K562 (cell line): ENCODE measurements at regions not wholly inside any gene's neighbourhood (a gene's known extent, or its start where the extent isn't known, plus 50 kb on each side); places are given as distances from the start of the nearest gene placed in this dataset.

ENCODE experiments used
- ATAC-seq: fragments of 200-7000 bp; cut with Tn5 transposase; 3 replicates; pipeline ENCODE4 v1.9.1; 2020; ENCODE audit warnings: moderate library complexity
- BruUV-seq: library from RNA; stranded (reverse); fragments of 400-500 nt; replicated peaks from 2 replicates; lab custom pipeline; 2021; lab: Mats Ljungman, UMichigan
- CTCF ChIA-PET: fragments of 300-600 bp; formaldehyde crosslinking; extraction: SDS; loops from one replicate; lab custom pipeline; 2021; ENCODE audit warnings: low intra/inter-chr PET ratio; lab: Yijun Ruan, JAX
- POLR2A ChIA-PET: fragments of 300-600, 350-650 bp; sonication (Branson Sonifier 250); formaldehyde crosslinking; extraction: SDS; loops from one replicate; lab custom pipeline; 2021; ENCODE audit warnings: antibody characterized with exemption, inconsistent platforms; lab: Yijun Ruan, JAX
- DNase-seq, 4 experiments: peaks; one replicate each; pipeline versions ENCODE4 v3.0.0 to v3.0.0-alpha.2; 2011 to 2018; ENCODE audit warnings: low spot score in 3 of 4, mixed read lengths in 3 of 4; ENCODE audit errors: extremely low read depth in 1 of 4
- FAIRE-seq: peaks from 2 replicates; lab custom pipeline; 2011; peaks lifted over from hg19 to GRCh38; lab: Jason Lieb, UNC
- H2AFZ ChIP-seq: 2 replicates; pipeline ENCODE4 v1.6.0; 2011; ENCODE audit warnings: low read depth, low read length, control low read depth, inconsistent platforms
- H3K27ac ChIP-seq: fragments of 200-600 bp; 3 replicates; pipeline ENCODE4 v1.8.0; 2011; ENCODE audit warnings: low read depth, mild to moderate bottlenecking, control low read depth, inconsistent platforms, low read length, moderate library complexity, mixed read lengths; ENCODE audit errors: extremely low read depth
- H3K27me3 ChIP-seq, 2 experiments: fragments of 300-600 bp in 1 of 2; 2 replicates in 1 of 2; 3 replicates in 1 of 2; pipeline versions ENCODE4 v1.6.0 to v1.8.0; 2011; ENCODE audit warnings: inconsistent platforms in 2 of 2, low read length in 2 of 2, mild to moderate bottlenecking in 1 of 2, mixed read lengths in 1 of 2, moderate library complexity in 1 of 2; ENCODE audit not compliant: control insufficient read depth in 2 of 2, insufficient read depth in 2 of 2
- H3K36me3 ChIP-seq: fragments of 300-600 bp; 3 replicates; pipeline ENCODE4 v1.8.0; 2011; ENCODE audit warnings: mild to moderate bottlenecking, low read length, inconsistent platforms; ENCODE audit not compliant: control insufficient read depth, insufficient read depth
- H3K4me1 ChIP-seq, 2 experiments: fragments of 200-600 bp in 1 of 2; replicated peaks in 1 of 2; 2 replicates in 1 of 2; 3 replicates in 1 of 2; pipeline versions ENCODE4 v1.5.1 to v1.8.0; 2011; ENCODE audit warnings: inconsistent platforms in 2 of 2, low read length in 2 of 2, mild to moderate bottlenecking in 1 of 2, mixed read lengths in 1 of 2, moderate library complexity in 1 of 2; ENCODE audit not compliant: control insufficient read depth in 2 of 2, insufficient read depth in 2 of 2
- H3K4me2 ChIP-seq: 2 replicates; pipeline ENCODE4 v1.6.1; 2011; ENCODE audit warnings: low read length, control low read depth, inconsistent platforms, mixed read lengths; ENCODE audit not compliant: insufficient read depth
- H3K4me3 ChIP-seq: fragments of 200-600 bp; sonication (generic), shearing (Covaris generic); 2 replicates; pipeline ENCODE4 v1.5.1; 2016; ENCODE audit warnings: control low read depth, inconsistent platforms
- H3K79me2 ChIP-seq: fragments of 200-600 bp; 3 replicates; pipeline ENCODE4 v1.8.0; 2011; ENCODE audit warnings: low read length, inconsistent platforms; ENCODE audit not compliant: control insufficient read depth, insufficient read depth
- H3K9ac ChIP-seq, 2 experiments: 2 replicates each; pipeline versions ENCODE4 v1.6.0 to v1.6.1; 2011; ENCODE audit warnings: low read depth in 2 of 2, low read length in 2 of 2, control low read depth in 1 of 2, inconsistent platforms in 1 of 2, mild to moderate bottlenecking in 1 of 2, mixed read lengths in 1 of 2; ENCODE audit not compliant: insufficient read depth in 1 of 2
- H3K9me1 ChIP-seq: one replicate; pipeline ENCODE4 v1.6.0; 2011; ENCODE audit warnings: inconsistent platforms, mild to moderate bottlenecking, low read length, moderate library complexity; ENCODE audit not compliant: control insufficient read depth, insufficient read depth
- H3K9me3 ChIP-seq: replicated peaks from 2 replicates; pipeline ENCODE4 v1.5.1; 2011; ENCODE audit warnings: low read depth, low read length, inconsistent platforms; ENCODE audit not compliant: control insufficient read depth, insufficient read depth
- H4K20me1 ChIP-seq: replicated peaks from 2 replicates; pipeline ENCODE4 v1.6.1; 2011; ENCODE audit warnings: low read length, inconsistent platforms, mixed read lengths; ENCODE audit not compliant: control insufficient read depth, insufficient read depth
- ELK3 ChIP-seq: fragments of 450-650 bp; formaldehyde crosslinking; IDR thresholded peaks from 2 replicates; pipeline ENCODE4 v1.4.0; 2020; ENCODE audit warnings: mild to moderate bottlenecking
- EWSR1 ChIP-seq: fragments of 450-650 bp; IDR thresholded peaks from 2 replicates; pipeline ENCODE4 v1.6.1; 2018; ENCODE audit warnings: borderline replicate concordance, mild to moderate bottlenecking, low read depth, moderate library complexity; ENCODE audit not compliant: partially characterized antibody
- KHSRP ChIP-seq: fragments of 450-650 bp; IDR thresholded peaks from 2 replicates; pipeline ENCODE4 v1.6.1; 2017
- L3MBTL2 ChIP-seq: fragments of 450-650 bp; IDR thresholded peaks from 2 replicates; pipeline ENCODE4 v1.6.1; 2016; ENCODE audit warnings: mild to moderate bottlenecking, moderate library complexity
- POLR2AphosphoS2 ChIP-seq: IDR thresholded peaks from 2 replicates; pipeline ENCODE4 v1.6.1; 2012; ENCODE audit warnings: low read length, improper control_type of control experiment
- PRPF4 ChIP-seq: fragments of 200-400 bp; formaldehyde crosslinking; IDR thresholded peaks from one replicate; pipeline ENCODE4 v1.6.1; 2017; ENCODE audit warnings: low read length, low read depth, mild to moderate bottlenecking; ENCODE audit not compliant: insufficient read depth, poor library complexity, severe bottlenecking
- RCOR1 ChIP-seq, 2 experiments: IDR thresholded peaks; 2 replicates each; pipeline ENCODE4 v1.6.1; 2012; ENCODE audit warnings: low read depth in 2 of 2, low read length in 2 of 2, borderline replicate concordance in 1 of 2, improper control_type of control experiment in 1 of 2
- ZBTB8A ChIP-seq: fragments of 450-650 bp; IDR thresholded peaks from 2 replicates; pipeline ENCODE4 v1.6.1; 2018; ENCODE audit warnings: mild to moderate bottlenecking, moderate library complexity; ENCODE audit not compliant: partially characterized antibody
- ZEB2 ChIP-seq: fragments of 450-650 bp; IDR thresholded peaks from 2 replicates; pipeline ENCODE4 v1.6.1; 2016
- ZNF197 ChIP-seq: fragments of 200-800 bp; sonication (Bioruptor generic); IDR thresholded peaks from 2 replicates; pipeline ENCODE4 v1.6.1; 2016; ENCODE audit warnings: low read depth, missing genetic modification characterization, missing compliant biosample characterization
- ZNF274 ChIP-seq: IDR thresholded peaks from 2 replicates; pipeline ENCODE4 v1.6.1; 2011; ENCODE audit warnings: low read depth, mild to moderate bottlenecking, low read length, moderate library complexity, borderline replicate concordance
- ZNF384 ChIP-seq: IDR thresholded peaks from 2 replicates; pipeline ENCODE4 v1.6.1; 2012; ENCODE audit warnings: low read depth, low read length, improper control_type of control experiment
- WGBS: fragments of 100-300 bp; shearing (Covaris generic); methylation state at CpG from one replicate; pipeline ENCODE4 v1.1.6; 2016; ENCODE audit warnings: low coverage, mixed read lengths; ENCODE audit not compliant: insufficient coverage; ENCODE audit errors: missing lambda C conversion rate; 5-methylcytosine and 5-hydroxymethylcytosine counted together
- in situ Hi-C: fragments of 300-500 bp; cut with MboI; formaldehyde crosslinking; loops from 4 replicates; pipeline ENCODE4 v1.15.0; 2018; ENCODE audit warnings: inconsistent platforms, mixed read lengths
- intact Hi-C: fragments of 100-400 bp; cut with micrococcal nuclease; formaldehyde crosslinking; loops from 2 replicates; pipeline ENCODE4 v1.14.2; 2022
- TF ChIP-seq, protein P1 (sequence below): IDR thresholded peaks from 2 replicates; pipeline ENCODE4 v1.6.1; 2016; ENCODE audit warnings: missing genetic modification characterization, missing compliant biosample characterization
- TF ChIP-seq, protein P2 (sequence below): sonication (generic); formaldehyde crosslinking; IDR thresholded peaks from 2 replicates; pipeline ENCODE4 v1.8.1; 2022; ENCODE audit warnings: missing genetic modification reagents
- TF ChIP-seq, protein P3 (sequence below): fragments of 200-800 bp; sonication (Bioruptor generic); IDR thresholded peaks from 2 replicates; pipeline ENCODE4 v1.6.1; 2016; ENCODE audit warnings: missing genetic modification characterization, missing compliant biosample characterization

- no peak for ATAC-seq
- POLR2A ChIA-PET = no interaction called here
- Histone ChIP-seq H3K9ac (no peak overlapping the region), H3K27ac (no peak overlapping the region), H3K27me3 (no peaks in the 10 kb centered on the region), H3K4me1 (no peaks in the 10 kb centered on the region)
- intact Hi-C loops = no loop called here
- TF ChIP-seq L3MBTL2 = no peak
- no peak for TF ChIP-seq ZBTB8A
- no peak for TF ChIP-seq KHSRP
- TF ChIP-seq ZNF197 (CRISPR knock-in tag) = no peak
- TF ChIP-seq, protein P1, sequence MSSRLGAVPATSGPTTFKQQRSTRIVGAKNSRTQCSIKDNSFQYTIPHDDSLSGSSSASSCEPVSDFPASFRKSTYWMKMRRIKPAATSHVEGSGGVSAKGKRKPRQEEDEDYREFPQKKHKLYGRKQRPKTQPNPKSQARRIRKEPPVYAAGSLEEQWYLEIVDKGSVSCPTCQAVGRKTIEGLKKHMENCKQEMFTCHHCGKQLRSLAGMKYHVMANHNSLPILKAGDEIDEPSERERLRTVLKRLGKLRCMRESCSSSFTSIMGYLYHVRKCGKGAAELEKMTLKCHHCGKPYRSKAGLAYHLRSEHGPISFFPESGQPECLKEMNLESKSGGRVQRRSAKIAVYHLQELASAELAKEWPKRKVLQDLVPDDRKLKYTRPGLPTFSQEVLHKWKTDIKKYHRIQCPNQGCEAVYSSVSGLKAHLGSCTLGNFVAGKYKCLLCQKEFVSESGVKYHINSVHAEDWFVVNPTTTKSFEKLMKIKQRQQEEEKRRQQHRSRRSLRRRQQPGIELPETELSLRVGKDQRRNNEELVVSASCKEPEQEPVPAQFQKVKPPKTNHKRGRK = no peak
- TF ChIP-seq, protein P2, sequence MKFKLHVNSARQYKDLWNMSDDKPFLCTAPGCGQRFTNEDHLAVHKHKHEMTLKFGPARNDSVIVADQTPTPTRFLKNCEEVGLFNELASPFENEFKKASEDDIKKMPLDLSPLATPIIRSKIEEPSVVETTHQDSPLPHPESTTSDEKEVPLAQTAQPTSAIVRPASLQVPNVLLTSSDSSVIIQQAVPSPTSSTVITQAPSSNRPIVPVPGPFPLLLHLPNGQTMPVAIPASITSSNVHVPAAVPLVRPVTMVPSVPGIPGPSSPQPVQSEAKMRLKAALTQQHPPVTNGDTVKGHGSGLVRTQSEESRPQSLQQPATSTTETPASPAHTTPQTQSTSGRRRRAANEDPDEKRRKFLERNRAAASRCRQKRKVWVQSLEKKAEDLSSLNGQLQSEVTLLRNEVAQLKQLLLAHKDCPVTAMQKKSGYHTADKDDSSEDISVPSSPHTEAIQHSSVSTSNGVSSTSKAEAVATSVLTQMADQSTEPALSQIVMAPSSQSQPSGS (CRISPR knock-in tag) = no peak
- TF ChIP-seq EWSR1 = no peak
- no peak for TF ChIP-seq POLR2AphosphoS2
- no peak for TF ChIP-seq ZNF274
- TF ChIP-seq ZEB2 = no peak
- no peak for TF ChIP-seq ZNF384
- TF ChIP-seq RCOR1 (IDR thresholded peaks at IDR 0.05; ENCODE audit: borderline replicate concordance in 1 of 2, low read depth in 2 of 2, low read length in 2 of 2) = no peak
- TF ChIP-seq ELK3 (CRISPR knock-in tag) = no peak
- TF ChIP-seq, protein P3, sequence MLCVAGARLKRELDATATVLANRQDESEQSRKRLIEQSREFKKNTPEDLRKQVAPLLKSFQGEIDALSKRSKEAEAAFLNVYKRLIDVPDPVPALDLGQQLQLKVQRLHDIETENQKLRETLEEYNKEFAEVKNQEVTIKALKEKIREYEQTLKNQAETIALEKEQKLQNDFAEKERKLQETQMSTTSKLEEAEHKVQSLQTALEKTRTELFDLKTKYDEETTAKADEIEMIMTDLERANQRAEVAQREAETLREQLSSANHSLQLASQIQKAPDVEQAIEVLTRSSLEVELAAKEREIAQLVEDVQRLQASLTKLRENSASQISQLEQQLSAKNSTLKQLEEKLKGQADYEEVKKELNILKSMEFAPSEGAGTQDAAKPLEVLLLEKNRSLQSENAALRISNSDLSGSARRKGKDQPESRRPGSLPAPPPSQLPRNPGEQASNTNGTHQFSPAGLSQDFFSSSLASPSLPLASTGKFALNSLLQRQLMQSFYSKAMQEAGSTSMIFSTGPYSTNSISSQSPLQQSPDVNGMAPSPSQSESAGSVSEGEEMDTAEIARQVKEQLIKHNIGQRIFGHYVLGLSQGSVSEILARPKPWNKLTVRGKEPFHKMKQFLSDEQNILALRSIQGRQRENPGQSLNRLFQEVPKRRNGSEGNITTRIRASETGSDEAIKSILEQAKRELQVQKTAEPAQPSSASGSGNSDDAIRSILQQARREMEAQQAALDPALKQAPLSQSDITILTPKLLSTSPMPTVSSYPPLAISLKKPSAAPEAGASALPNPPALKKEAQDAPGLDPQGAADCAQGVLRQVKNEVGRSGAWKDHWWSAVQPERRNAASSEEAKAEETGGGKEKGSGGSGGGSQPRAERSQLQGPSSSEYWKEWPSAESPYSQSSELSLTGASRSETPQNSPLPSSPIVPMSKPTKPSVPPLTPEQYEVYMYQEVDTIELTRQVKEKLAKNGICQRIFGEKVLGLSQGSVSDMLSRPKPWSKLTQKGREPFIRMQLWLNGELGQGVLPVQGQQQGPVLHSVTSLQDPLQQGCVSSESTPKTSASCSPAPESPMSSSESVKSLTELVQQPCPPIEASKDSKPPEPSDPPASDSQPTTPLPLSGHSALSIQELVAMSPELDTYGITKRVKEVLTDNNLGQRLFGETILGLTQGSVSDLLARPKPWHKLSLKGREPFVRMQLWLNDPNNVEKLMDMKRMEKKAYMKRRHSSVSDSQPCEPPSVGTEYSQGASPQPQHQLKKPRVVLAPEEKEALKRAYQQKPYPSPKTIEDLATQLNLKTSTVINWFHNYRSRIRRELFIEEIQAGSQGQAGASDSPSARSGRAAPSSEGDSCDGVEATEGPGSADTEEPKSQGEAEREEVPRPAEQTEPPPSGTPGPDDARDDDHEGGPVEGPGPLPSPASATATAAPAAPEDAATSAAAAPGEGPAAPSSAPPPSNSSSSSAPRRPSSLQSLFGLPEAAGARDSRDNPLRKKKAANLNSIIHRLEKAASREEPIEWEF (CRISPR knock-in tag) = no peak
- no peak for TF ChIP-seq PRPF4
- TF ChIP-seq, all 486 proteins: peak for 0
- Histone ChIP-seq H3K4me3 (no peak overlapping the region), H3K9me3 (no peaks in the 10 kb centered on the region), H3K4me2 (no peak overlapping the region), H3K9me1 (no peaks in the 10 kb centered on the region), H4K20me1 (no peaks in the 10 kb centered on the region), H2AFZ (no peak overlapping the region), H3K36me3 (no peaks in the 10 kb centered on the region), H3K79me2 (no peaks in the 10 kb centered on the region)
- WGBS = 3% methylated on average over 3 of the region's 3 CpGs
- BruUV-seq = no TSS peak
- in situ Hi-C loops = no loop called here
- CTCF ChIA-PET = no interaction called here
- DNase-seq = no peak
- no peak for FAIRE-seq
These were observed 249.7 kb upstream of the SYNCRIP start for GRCh38 chr6:85892346-85892745.
